Keratinocyte (primary cell): ENCODE measurements at regions not wholly inside any gene's neighbourhood (a gene's known extent, or its start where the extent isn't known, plus 50 kb on each side); places are given as distances from the start of the nearest gene placed in this dataset.

ENCODE experiments used
- DNase-seq: peaks from one replicate; pipeline ENCODE4 v3.0.0-alpha.2; 2011; ENCODE audit warnings: low read depth, missing footprints, low spot score
- FAIRE-seq: peaks from 2 replicates; lab custom pipeline; 2011; peaks lifted over from hg19 to GRCh38; lab: Jason Lieb, UNC
- H2AFZ ChIP-seq: 2 replicates; pipeline ENCODE4 v1.6.0; 2012; ENCODE audit warnings: low read length, control low read depth, inconsistent platforms; ENCODE audit not compliant: control insufficient read depth
- H3K27ac ChIP-seq: 2 replicates; pipeline ENCODE4 v1.5.1; 2011; ENCODE audit warnings: low read length; ENCODE audit not compliant: control insufficient read depth, insufficient read depth
- H3K27me3 ChIP-seq: 3 replicates; pipeline ENCODE4 v1.6.0; 2011; ENCODE audit warnings: low read length; ENCODE audit not compliant: control insufficient read depth, insufficient read depth; ENCODE audit errors: extremely low read depth
- H3K36me3 ChIP-seq, 2 experiments: 2 replicates in 1 of 2; 3 replicates in 1 of 2; pipeline ENCODE4 v1.5.1; 2011; ENCODE audit warnings: low read length in 2 of 2, mild to moderate bottlenecking in 1 of 2; ENCODE audit not compliant: control insufficient read depth in 2 of 2, insufficient read depth in 2 of 2; ENCODE audit errors: extremely low read depth in 1 of 2
- H3K4me1 ChIP-seq: 3 replicates; pipeline ENCODE4 v1.5.1; 2011; ENCODE audit warnings: low read length; ENCODE audit not compliant: control insufficient read depth, insufficient read depth; ENCODE audit errors: extremely low read depth
- H3K4me2 ChIP-seq: 3 replicates; pipeline ENCODE4 v1.6.0; 2011; ENCODE audit warnings: low read depth, low read length; ENCODE audit not compliant: control insufficient read depth, insufficient read depth; ENCODE audit errors: extremely low read depth
- H3K4me3 ChIP-seq, 3 experiments: fragments of 200-600 bp in 1 of 3; sonication (generic) in 1 of 3; 2 replicates in 2 of 3; 3 replicates in 1 of 3; pipeline ENCODE4 v1.5.1; 2011 to 2016; ENCODE audit warnings: low read length in 3 of 3, mild to moderate bottlenecking in 3 of 3, control low read depth in 2 of 3, inconsistent platforms in 1 of 3, low read depth in 1 of 3, mixed read lengths in 1 of 3, mixed run types in 1 of 3, moderate library complexity in 1 of 3; ENCODE audit not compliant: control insufficient read depth in 2 of 3, insufficient read depth in 2 of 3; ENCODE audit errors: extremely low read depth in 1 of 3
- H3K79me2 ChIP-seq: 2 replicates; pipeline ENCODE4 v1.6.0; 2012; ENCODE audit warnings: low read length; ENCODE audit not compliant: control insufficient read depth, insufficient read depth
- H3K9ac ChIP-seq: 3 replicates; pipeline ENCODE4 v1.6.0; 2011; ENCODE audit warnings: low read length; ENCODE audit not compliant: control insufficient read depth, insufficient read depth; ENCODE audit errors: extremely low read depth
- H3K9me1 ChIP-seq: 3 replicates; pipeline ENCODE4 v1.6.0; 2011; ENCODE audit warnings: low read length; ENCODE audit not compliant: control insufficient read depth, insufficient read depth; ENCODE audit errors: extremely low read depth
- H3K9me3 ChIP-seq: 2 replicates; pipeline ENCODE4 v1.5.1; 2012; ENCODE audit warnings: low read depth, low read length; ENCODE audit not compliant: control insufficient read depth
- H4K20me1 ChIP-seq: 3 replicates; pipeline ENCODE4 v1.6.0; 2011; ENCODE audit warnings: low read length; ENCODE audit not compliant: control insufficient read depth, insufficient read depth; ENCODE audit errors: extremely low read depth
- EZH2 ChIP-seq: IDR thresholded peaks from one replicate; pipeline ENCODE4 v1.6.1; 2012; ENCODE audit warnings: inconsistent platforms, mild to moderate bottlenecking, low read length, moderate library complexity
- dilution Hi-C: fragments of 300-500 bp; cut with MboI; formaldehyde crosslinking; loops from one replicate; pipeline ENCODE4 v1.7.0; 2020; ENCODE audit warnings: low sequenced_read_pairs; ENCODE audit not compliant: extremely low pct_ligation_motif_present
- TF ChIP-seq, protein P1 (sequence below), 3 experiments: IDR thresholded peaks in 1 of 3; conservative IDR thresholded peaks in 1 of 3; optimal IDR thresholded peaks in 1 of 3; 2 replicates in 2 of 3; 3 replicates in 1 of 3; pipeline versions ENCODE3 to v1.5.1; 2011; ENCODE audit warnings: low read length in 3 of 3, mild to moderate bottlenecking in 3 of 3, moderate library complexity in 2 of 3, control low read depth in 1 of 3, inconsistent platforms in 1 of 3; ENCODE audit not compliant: insufficient read depth in 2 of 3; ENCODE audit errors: extremely low read depth in 1 of 3

- Histone ChIP-seq H3K27ac (no peak overlapping the region), H3K4me2 (no peak overlapping the region), H3K36me3 (no peaks in the 10 kb centered on the region), H3K27me3 (no peaks in the 10 kb centered on the region), H3K4me3 (no peak overlapping the region), H3K9me3 (no peaks in the 10 kb centered on the region), H3K4me1 (peaks cover 15% of the 10 kb centered on the region), H3K9ac (no peak overlapping the region), H3K9me1 (no peaks in the 10 kb centered on the region), H3K79me2 (no peaks in the 10 kb centered on the region), H2AFZ (no peak overlapping the region), H4K20me1 (no peaks in the 10 kb centered on the region)
- TF ChIP-seq, protein P1, sequence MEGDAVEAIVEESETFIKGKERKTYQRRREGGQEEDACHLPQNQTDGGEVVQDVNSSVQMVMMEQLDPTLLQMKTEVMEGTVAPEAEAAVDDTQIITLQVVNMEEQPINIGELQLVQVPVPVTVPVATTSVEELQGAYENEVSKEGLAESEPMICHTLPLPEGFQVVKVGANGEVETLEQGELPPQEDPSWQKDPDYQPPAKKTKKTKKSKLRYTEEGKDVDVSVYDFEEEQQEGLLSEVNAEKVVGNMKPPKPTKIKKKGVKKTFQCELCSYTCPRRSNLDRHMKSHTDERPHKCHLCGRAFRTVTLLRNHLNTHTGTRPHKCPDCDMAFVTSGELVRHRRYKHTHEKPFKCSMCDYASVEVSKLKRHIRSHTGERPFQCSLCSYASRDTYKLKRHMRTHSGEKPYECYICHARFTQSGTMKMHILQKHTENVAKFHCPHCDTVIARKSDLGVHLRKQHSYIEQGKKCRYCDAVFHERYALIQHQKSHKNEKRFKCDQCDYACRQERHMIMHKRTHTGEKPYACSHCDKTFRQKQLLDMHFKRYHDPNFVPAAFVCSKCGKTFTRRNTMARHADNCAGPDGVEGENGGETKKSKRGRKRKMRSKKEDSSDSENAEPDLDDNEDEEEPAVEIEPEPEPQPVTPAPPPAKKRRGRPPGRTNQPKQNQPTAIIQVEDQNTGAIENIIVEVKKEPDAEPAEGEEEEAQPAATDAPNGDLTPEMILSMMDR (optimal IDR thresholded peaks at IDR 0.05 in 1 of 3, IDR thresholded peaks at IDR 0.05 in 1 of 3, conservative IDR thresholded peaks at IDR 0.05 in 1 of 3; ENCODE audit: extremely low read depth in 1 of 3, insufficient read depth in 2 of 3, low read length in 3 of 3) = no peak
- no peak for TF ChIP-seq EZH2
- FAIRE-seq (no peak), DNase-seq (no peak)
- dilution Hi-C loops = no loop called here
Observed at GRCh38 chrX:13175056-13175455, 130.6 kb upstream of the FAM9C start.

GRCh38 chrX:13170966-13171558, 126.6 kb upstream of the FAM9C start:
- H3K27ac ChIP-seq = no peak overlapping the region
- dilution Hi-C loops = no loop called here
- FAIRE-seq = no peak

More at GRCh38 chrX:13170966-13171558, 126.6 kb upstream of the FAM9C start:
- Histone ChIP-seq H3K9me1 (no peaks in the 10 kb centered on the region), H3K9ac (no peak overlapping the region), H3K27me3 (no peaks in the 10 kb centered on the region), H3K9me3 (no peaks in the 10 kb centered on the region), H3K4me1 (no peaks in the 10 kb centered on the region), H3K36me3 (no peaks in the 10 kb centered on the region), H3K4me3 (no peak overlapping the region), H3K4me2 (no peak overlapping the region), H3K79me2 (no peaks in the 10 kb centered on the region), H4K20me1 (no peaks in the 10 kb centered on the region), H2AFZ (no peak overlapping the region)
- no peak for DNase-seq
- TF ChIP-seq, protein P1 (optimal IDR thresholded peaks at IDR 0.05 in 1 of 3, IDR thresholded peaks at IDR 0.05 in 1 of 3, conservative IDR thresholded peaks at IDR 0.05 in 1 of 3; ENCODE audit: extremely low read depth in 1 of 3, insufficient read depth in 2 of 3, low read length in 3 of 3) = no peak
- TF ChIP-seq EZH2 = no peak
